Suprapubic skin (tissue), 4 donors: ENCODE measurements at regions not wholly inside any gene's neighbourhood (a gene's known extent, or its start where the extent isn't known, plus 50 kb on each side); places are given as distances from the start of the nearest gene placed in this dataset.
"Not testable (repeated sequence)": the region's sequence is repeated elsewhere in the genome, so short reads cannot be mapped to it uniquely, and the experiment has no call there.

Experiments
- DNase-seq, 2 donors: peaks; one replicate each; pipeline ENCODE4 v3.0.0-alpha.2; 2019; ENCODE audit warnings: low spot score in 2 of 2
- H3K27ac ChIP-seq: fragments of 200-600 bp; sonication (generic); one replicate; pipeline ENCODE4 v1.5.1; 2019
- H3K27me3 ChIP-seq: fragments of 200-600 bp; sonication (generic); one replicate; pipeline ENCODE4 v1.5.1; 2019
- H3K36me3 ChIP-seq: fragments of 200-600 bp; sonication (generic); one replicate; pipeline ENCODE4 v1.5.1; 2019
- H3K4me1 ChIP-seq: fragments of 200-600 bp; sonication (generic); one replicate; pipeline ENCODE4 v1.5.1; 2019
- H3K4me3 ChIP-seq: fragments of 200-600 bp; sonication (generic); one replicate; pipeline ENCODE4 v1.5.1; 2019; ENCODE audit warnings: mild to moderate bottlenecking
- H3K9me3 ChIP-seq: fragments of 200-600 bp; sonication (generic); one replicate; pipeline ENCODE4 v1.5.1; 2019
- CTCF ChIP-seq, 2 donors: fragments of 200-600 bp in 1 of 2; fragments of 450-650 bp in 1 of 2; sonication (generic) in 1 of 2; IDR thresholded peaks; one replicate each; pipeline ENCODE4 v1.5.1; 2016 to 2019; ENCODE audit warnings: antibody characterized with exemption in 2 of 2, mild to moderate bottlenecking in 1 of 2, moderate library complexity in 1 of 2
- EP300 ChIP-seq: sonication (generic); formaldehyde crosslinking; IDR thresholded peaks from one replicate; pipeline ENCODE4 v1.6.1; 2017; ENCODE audit warnings: antibody characterized with exemption
- POLR2A ChIP-seq, 2 donors: fragments of 450-650 bp; IDR thresholded peaks; one replicate each; pipeline ENCODE4 v1.6.1; 2017; ENCODE audit warnings: antibody characterized with exemption in 2 of 2, mild to moderate bottlenecking in 2 of 2, moderate library complexity in 2 of 2
- POLR2AphosphoS5 ChIP-seq, 3 donors: sonication (generic); formaldehyde crosslinking; IDR thresholded peaks; one replicate each; pipeline ENCODE4 v1.6.1; 2017; ENCODE audit warnings: antibody characterized with exemption in 3 of 3
- WGBS: methylation state at CpG from one replicate; pipeline ENCODE4 v1.1.5; 2018; 5-methylcytosine and 5-hydroxymethylcytosine counted together

GRCh38 chr3:166435469-166436057, 598.3 kb upstream of the BCHE start:
- Histone ChIP-seq H3K9me3 (no peaks in the 10 kb centered on the region), H3K27ac (no peak overlapping the region), H3K4me3 (no peak overlapping the region), H3K27me3 (no peaks in the 10 kb centered on the region), H3K36me3 (no peaks in the 10 kb centered on the region), H3K4me1 (no peaks in the 10 kb centered on the region)
- no peak for DNase-seq
- TF ChIP-seq POLR2AphosphoS5 (IDR thresholded peaks at IDR 0.05) (no peak), POLR2A (IDR thresholded peaks at IDR 0.05) (no peak), CTCF (IDR thresholded peaks at IDR 0.05) (no peak), EP300 (no peak)
- 93% methylated on average over 3 of the region's 3 CpGs for WGBS

GRCh38 chr3:166433060-166433459, 595.8 kb upstream of the BCHE start:
- no peak overlapping the region for H3K27ac ChIP-seq
- 67% methylated on average over 2 of the region's 2 CpGs for WGBS

GRCh38 chr3:166425900-166426611, 588.8 kb upstream of the BCHE start:
- DNase-seq, result no peak
- H3K4me3 ChIP-seq, result no peak overlapping the region
- H3K27ac ChIP-seq, result no peak overlapping the region
- H3K9me3 ChIP-seq, result no peaks in the 10 kb centered on the region
- H3K36me3 ChIP-seq, result no peaks in the 10 kb centered on the region
- H3K27me3 ChIP-seq, result no peaks in the 10 kb centered on the region
- TF ChIP-seq POLR2AphosphoS5 (IDR thresholded peaks at IDR 0.05), result no peak
- WGBS, result 92% methylated on average over 4 of the region's 4 CpGs
- H3K4me1 ChIP-seq, result no peaks in the 10 kb centered on the region

More at GRCh38 chr3:166433060-166433459, 595.8 kb upstream of the BCHE start:
- Histone ChIP-seq H3K9me3 (no peaks in the 10 kb centered on the region), H3K27me3 (no peaks in the 10 kb centered on the region), H3K36me3 (no peaks in the 10 kb centered on the region), H3K4me1 (no peaks in the 10 kb centered on the region), H3K4me3 (no peak overlapping the region)
- TF ChIP-seq EP300 (no peak), POLR2AphosphoS5 (IDR thresholded peaks at IDR 0.05) (no peak), POLR2A (IDR thresholded peaks at IDR 0.05) (no peak), CTCF (IDR thresholded peaks at IDR 0.05) (no peak)
- no peak for DNase-seq

- Histone ChIP-seq H3K9me3 (no peaks in the 10 kb centered on the region), H3K4me1 (no peaks in the 10 kb centered on the region), H3K27me3 (no peaks in the 10 kb centered on the region), H3K36me3 (no peaks in the 10 kb centered on the region), H3K27ac (no peak overlapping the region), H3K4me3 (no peak overlapping the region)
- DNase-seq, result no peak
- no peak for TF ChIP-seq EP300
- no peak for TF ChIP-seq CTCF (IDR thresholded peaks at IDR 0.05)
- no peak for TF ChIP-seq POLR2AphosphoS5 (IDR thresholded peaks at IDR 0.05)
- no peak for TF ChIP-seq POLR2A (IDR thresholded peaks at IDR 0.05)
Measured at GRCh38 chr3:166425021-166425420, 587.8 kb upstream of the BCHE start.

GRCh38 chr3:166423824-166424513, 586.7 kb upstream of the BCHE start:
- H3K4me3 ChIP-seq, H3K27me3 ChIP-seq, H3K27ac ChIP-seq, H3K4me1 ChIP-seq, H3K36me3 ChIP-seq, H3K9me3 ChIP-seq: not testable (repeated sequence)
- WGBS, result 87% methylated on average over 4 of the region's 26 CpGs
- DNase-seq, result peak; percentile 38 to 64

- Histone ChIP-seq H3K27ac (no peak overlapping the region), H3K27me3 (no peaks in the 10 kb centered on the region), H3K9me3 (no peaks in the 10 kb centered on the region), H3K4me3 (no peak overlapping the region), H3K4me1 (no peaks in the 10 kb centered on the region), H3K36me3 (no peaks in the 10 kb centered on the region)
- DNase-seq, result no peak
- TF ChIP-seq POLR2AphosphoS5 (IDR thresholded peaks at IDR 0.05) (no peak), CTCF (IDR thresholded peaks at IDR 0.05) (no peak), POLR2A (IDR thresholded peaks at IDR 0.05) (no peak), EP300 (no peak)
Measured at GRCh38 chr3:166422556-166422955, 585.3 kb upstream of the BCHE start.
